H9 (cell line): ENCODE measurements at regions not wholly inside any gene's neighbourhood (a gene's known extent, or its start where the extent isn't known, plus 50 kb on each side); places are given as distances from the start of the nearest gene placed in this dataset.

Source experiments
- DNase-seq: peaks from one replicate; pipeline ENCODE4 v3.0.0-alpha.2; 2017
- H2AFZ ChIP-seq: one replicate; pipeline ENCODE4 v1.6.1; 2013; ENCODE audit warnings: mild to moderate bottlenecking, low read length, control low read depth, moderate library complexity
- H2AK5ac ChIP-seq: 2 replicates; pipeline ENCODE4 v1.6.1; 2013; ENCODE audit warnings: low read length, control low read depth, mixed read lengths; ENCODE audit not compliant: insufficient read length
- H2BK120ac ChIP-seq: one replicate; pipeline ENCODE4 v1.6.1; 2013; ENCODE audit warnings: low read depth, mild to moderate bottlenecking, low read length, control low read depth, inconsistent platforms; ENCODE audit not compliant: poor library complexity, severe bottlenecking
- H2BK12ac ChIP-seq: 2 replicates; pipeline ENCODE4 v1.6.1; 2013; ENCODE audit warnings: low read length, control low read depth, mixed read lengths, low read depth; ENCODE audit not compliant: insufficient read length
- H2BK15ac ChIP-seq: 2 replicates; pipeline ENCODE4 v1.6.1; 2013; ENCODE audit warnings: low read depth, low read length, control low read depth
- H2BK20ac ChIP-seq: one replicate; pipeline ENCODE4 v1.6.1; 2013; ENCODE audit warnings: low read depth, mild to moderate bottlenecking, low read length, control low read depth, inconsistent platforms; ENCODE audit not compliant: poor library complexity, severe bottlenecking
- H2BK5ac ChIP-seq: 2 replicates; pipeline ENCODE4 v1.6.1; 2013; ENCODE audit warnings: low read length, control low read depth, mixed read lengths; ENCODE audit not compliant: insufficient read length
- H3K14ac ChIP-seq: 2 replicates; pipeline ENCODE4 v1.6.1; 2013; ENCODE audit warnings: low read length, control low read depth; ENCODE audit not compliant: insufficient read depth
- H3K18ac ChIP-seq: 2 replicates; pipeline ENCODE4 v1.6.1; 2013; ENCODE audit warnings: low read depth, mild to moderate bottlenecking, mixed read lengths, low read length, control low read depth; ENCODE audit not compliant: insufficient read length
- H3K23ac ChIP-seq: 2 replicates; pipeline ENCODE4 v1.6.1; 2013; ENCODE audit warnings: low read length, control low read depth, mixed read lengths, low read depth; ENCODE audit not compliant: insufficient read length
- H3K23me2 ChIP-seq: 2 replicates; pipeline ENCODE4 v1.6.1; 2013; ENCODE audit warnings: low read depth, mild to moderate bottlenecking, mixed read lengths, low read length, control low read depth; ENCODE audit not compliant: insufficient read length, poor library complexity, severe bottlenecking
- H3K27ac ChIP-seq: 2 replicates; pipeline ENCODE4 v1.5.1; 2013; ENCODE audit warnings: low read length, control low read depth, mixed read lengths, low read depth; ENCODE audit not compliant: insufficient read length
- H3K27me3 ChIP-seq: 2 replicates; pipeline ENCODE4 v1.6.1; 2013; ENCODE audit warnings: low read length, control low read depth, inconsistent platforms; ENCODE audit not compliant: insufficient read depth
- H3K4ac ChIP-seq: 2 replicates; pipeline ENCODE4 v1.6.1; 2013; ENCODE audit warnings: low read depth, mild to moderate bottlenecking, control low read depth, inconsistent platforms, low read length, moderate library complexity
- H3K4me1 ChIP-seq: 2 replicates; pipeline ENCODE4 v1.6.1; 2013; ENCODE audit warnings: low read length, control low read depth, inconsistent platforms; ENCODE audit not compliant: insufficient read depth
- H3K4me2 ChIP-seq: 2 replicates; pipeline ENCODE4 v1.6.1; 2013; ENCODE audit warnings: low read length, control low read depth, mixed read lengths; ENCODE audit not compliant: insufficient read length, insufficient read depth
- H3K56ac ChIP-seq: 2 replicates; pipeline ENCODE4 v1.6.1; 2013; ENCODE audit warnings: low read depth, mild to moderate bottlenecking, mixed read lengths, low read length, control low read depth; ENCODE audit not compliant: insufficient read length
- H3K79me1 ChIP-seq: 2 replicates; pipeline ENCODE4 v1.6.1; 2013; ENCODE audit warnings: low read depth, mild to moderate bottlenecking, moderate library complexity, low read length, control low read depth, inconsistent platforms; ENCODE audit not compliant: insufficient read depth, poor library complexity, severe bottlenecking
- H3K79me2 ChIP-seq: 2 replicates; pipeline ENCODE4 v1.6.1; 2013; ENCODE audit warnings: low read length, control low read depth, inconsistent platforms; ENCODE audit not compliant: insufficient read depth
- H3K9ac ChIP-seq: 2 replicates; pipeline ENCODE4 v1.6.1; 2013; ENCODE audit warnings: low read length, control low read depth, mixed read lengths; ENCODE audit not compliant: insufficient read length; ENCODE audit errors: extremely low read depth
- H3K9me3 ChIP-seq: one replicate; pipeline ENCODE4 v1.6.1; 2013; ENCODE audit warnings: low read depth, low read length, inconsistent platforms; ENCODE audit not compliant: control insufficient read depth
- H3T11ph ChIP-seq: one replicate; pipeline ENCODE4 v1.6.1; 2013; ENCODE audit warnings: mild to moderate bottlenecking, low read length, control low read depth, inconsistent platforms
- H4K20me1 ChIP-seq: one replicate; pipeline ENCODE4 v1.6.1; 2013; ENCODE audit not compliant: control insufficient read depth, insufficient read length, insufficient read depth
- H4K5ac ChIP-seq: 2 replicates; pipeline ENCODE4 v1.6.1; 2013; ENCODE audit warnings: low read depth, mild to moderate bottlenecking, mixed read lengths, low read length, control low read depth; ENCODE audit not compliant: insufficient read length
- H4K8ac ChIP-seq: replicated peaks from 2 replicates; pipeline ENCODE4 v1.6.1; 2013; ENCODE audit warnings: low read length, control low read depth, mixed read lengths, low read depth; ENCODE audit not compliant: insufficient read length
- H4K91ac ChIP-seq: 2 replicates; pipeline ENCODE4 v1.6.1; 2013; ENCODE audit warnings: low read depth, mild to moderate bottlenecking, moderate library complexity, mixed read lengths, low read length, control low read depth; ENCODE audit not compliant: insufficient read length
- H3K27ac Mint-ChIP-seq, 3 experiments: 2 replicates in 2 of 3; 3 replicates in 1 of 3; pipeline ENCODE4 v1.8.0; 2020 to 2021; ENCODE audit warnings: mixed read lengths in 3 of 3, mild to moderate bottlenecking in 1 of 3, moderate library complexity in 1 of 3
- H3K27me3 Mint-ChIP-seq: 2 replicates; pipeline ENCODE4 v1.8.0; 2021; ENCODE audit warnings: low read depth, mild to moderate bottlenecking, moderate library complexity, mixed read lengths
- H3K36me3 Mint-ChIP-seq, 3 experiments: 2 replicates in 2 of 3; 3 replicates in 1 of 3; pipeline ENCODE4 v1.8.0; 2020 to 2021; ENCODE audit warnings: low read depth in 3 of 3, mixed read lengths in 3 of 3; ENCODE audit not compliant: insufficient read depth in 1 of 3
- H3K4me1 Mint-ChIP-seq, 2 experiments: 2 replicates each; pipeline ENCODE4 v1.8.0; 2020; ENCODE audit warnings: mixed read lengths in 2 of 2
- H3K4me3 Mint-ChIP-seq, 2 experiments: 2 replicates in 1 of 2; 3 replicates in 1 of 2; pipeline ENCODE4 v1.8.0; 2020 to 2021; ENCODE audit warnings: mild to moderate bottlenecking in 2 of 2, mixed read lengths in 2 of 2, moderate library complexity in 1 of 2
- H3K9me3 Mint-ChIP-seq, 2 experiments: 2 replicates in 1 of 2; 3 replicates in 1 of 2; pipeline ENCODE4 v1.8.0; 2020; ENCODE audit warnings: mild to moderate bottlenecking in 2 of 2, mixed read lengths in 2 of 2, moderate library complexity in 1 of 2
- WGBS: extraction: QIAGEN DNeasy Blood & Tissue Kit; methylation state at CpG from one replicate; pipeline ENCODE4 v1.1.7; 2013; ENCODE audit warnings: missing lambda C conversion rate, low lambda C conversion rate, mixed read lengths; ENCODE audit not compliant: insufficient read length; ENCODE audit errors: extremely low coverage; 5-methylcytosine and 5-hydroxymethylcytosine counted together
- TF ChIP-seq, protein P1 (sequence below): fragments of 200-600 bp; sonication (generic); conservative IDR thresholded peaks from 3 replicates; pipeline ENCODE4 v1.8.0; 2021; ENCODE audit warnings: antibody characterized with exemption, mild to moderate bottlenecking

DNA sequence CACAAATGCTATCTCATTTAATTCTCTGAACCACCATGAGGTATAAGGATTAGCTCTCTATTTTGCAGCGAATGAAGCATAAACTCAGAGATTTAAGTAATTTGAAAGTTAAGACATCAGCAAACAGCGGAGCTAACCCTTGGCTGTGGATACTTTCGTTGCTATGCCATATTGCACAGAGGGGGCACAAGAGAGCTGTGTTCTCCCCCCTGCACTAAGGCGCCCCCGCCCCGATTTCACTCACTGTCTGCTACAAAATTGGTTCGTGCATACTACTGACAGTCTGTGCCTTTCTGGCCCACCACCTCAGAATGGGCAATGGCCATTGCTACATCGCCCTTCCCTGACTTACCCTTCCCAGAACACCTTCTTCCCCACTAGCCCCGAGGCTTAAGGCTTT, 105.7 kb upstream of the OBI1 start:
- DNase-seq = peak; percentile 45
- H3K27ac ChIP-seq = no peak overlapping the region

More for the DNA sequence above, 105.7 kb upstream of the OBI1 start:
- H4K20me1 ChIP-seq = no peaks in the 10 kb centered on the region
- H4K8ac ChIP-seq = no peak overlapping the region
- H3K27me3 Mint-ChIP-seq = no peaks in the 10 kb centered on the region
- H3K27ac Mint-ChIP-seq = no peak overlapping the region; a peak in 1 of 7 replicates
- no peak overlapping the region for H4K5ac ChIP-seq
- no peak overlapping the region for H2BK120ac ChIP-seq
- H3K79me1 ChIP-seq = no peaks in the 10 kb centered on the region
- no peaks in the 10 kb centered on the region for H3K27me3 ChIP-seq
- no CpG with 5 or more reads among the region's 9 CpGs for WGBS
- no peak overlapping the region for H3K14ac ChIP-seq
- no peak overlapping the region for H3K4me3 Mint-ChIP-seq
- H2BK15ac ChIP-seq = no peak overlapping the region
- peaks cover 0 to 5% of the 10 kb centered on the region in 2 experiments; a peak in 3 of 4 replicates for H3K4me1 Mint-ChIP-seq
- no peaks in the 10 kb centered on the region for H3K9me3 Mint-ChIP-seq
- no peak overlapping the region for H2BK20ac ChIP-seq
- no peak overlapping the region for H3K18ac ChIP-seq
- H3K9me3 ChIP-seq = no peaks in the 10 kb centered on the region
- TF ChIP-seq, protein P1, sequence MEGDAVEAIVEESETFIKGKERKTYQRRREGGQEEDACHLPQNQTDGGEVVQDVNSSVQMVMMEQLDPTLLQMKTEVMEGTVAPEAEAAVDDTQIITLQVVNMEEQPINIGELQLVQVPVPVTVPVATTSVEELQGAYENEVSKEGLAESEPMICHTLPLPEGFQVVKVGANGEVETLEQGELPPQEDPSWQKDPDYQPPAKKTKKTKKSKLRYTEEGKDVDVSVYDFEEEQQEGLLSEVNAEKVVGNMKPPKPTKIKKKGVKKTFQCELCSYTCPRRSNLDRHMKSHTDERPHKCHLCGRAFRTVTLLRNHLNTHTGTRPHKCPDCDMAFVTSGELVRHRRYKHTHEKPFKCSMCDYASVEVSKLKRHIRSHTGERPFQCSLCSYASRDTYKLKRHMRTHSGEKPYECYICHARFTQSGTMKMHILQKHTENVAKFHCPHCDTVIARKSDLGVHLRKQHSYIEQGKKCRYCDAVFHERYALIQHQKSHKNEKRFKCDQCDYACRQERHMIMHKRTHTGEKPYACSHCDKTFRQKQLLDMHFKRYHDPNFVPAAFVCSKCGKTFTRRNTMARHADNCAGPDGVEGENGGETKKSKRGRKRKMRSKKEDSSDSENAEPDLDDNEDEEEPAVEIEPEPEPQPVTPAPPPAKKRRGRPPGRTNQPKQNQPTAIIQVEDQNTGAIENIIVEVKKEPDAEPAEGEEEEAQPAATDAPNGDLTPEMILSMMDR = peak; percentile 61
- H2AFZ ChIP-seq = no peak overlapping the region
- H3T11ph ChIP-seq = no peak overlapping the region
- H3K4me1 ChIP-seq = no peaks in the 10 kb centered on the region
- H3K23me2 ChIP-seq = no peaks in the 10 kb centered on the region
- H3K79me2 ChIP-seq = no peaks in the 10 kb centered on the region
- no peak overlapping the region for H3K23ac ChIP-seq
- H3K4ac ChIP-seq = no peak overlapping the region
- no peak overlapping the region for H4K91ac ChIP-seq
- no peak overlapping the region for H2AK5ac ChIP-seq
- no peaks in the 10 kb centered on the region for H3K36me3 Mint-ChIP-seq
- H2BK12ac ChIP-seq = no peak overlapping the region
- no peak overlapping the region for H3K56ac ChIP-seq
- no peak overlapping the region for H3K9ac ChIP-seq
- H3K4me2 ChIP-seq = no peak overlapping the region
- no peak overlapping the region for H2BK5ac ChIP-seq
